Heart right ventricle (tissue), 16 donors: ENCODE measurements at regions not wholly inside any gene's neighbourhood (a gene's known extent, or its start where the extent isn't known, plus 50 kb on each side); places are given as distances from the start of the nearest gene placed in this dataset.

ENCODE experiments used
- ATAC-seq, 8 donors: fragments of 200-7000 bp; cut with Tn5 transposase; one replicate each; pipeline ENCODE4 v1.9.1; 2020; ENCODE audit warnings: mild to moderate bottlenecking in 8 of 8, moderate library complexity in 8 of 8, moderate number of reproducible peaks in 1 of 8
- DNase-seq, 2 donors: peaks; one replicate each; pipeline ENCODE4 v3.0.0-alpha.2; 2020
- H3K27ac ChIP-seq, 10 donors: fragments of 200-600 bp; sonication (generic) in 2 of 10; one replicate each; pipeline versions ENCODE4 v1.5.0 to v1.8.0; 2020 to 2022; ENCODE audit warnings: mild to moderate bottlenecking in 3 of 10
- H3K27me3 ChIP-seq, 7 donors: fragments of 200-600 bp; one replicate each; pipeline ENCODE4 v1.8.0; 2021 to 2022; ENCODE audit warnings: mild to moderate bottlenecking in 2 of 7
- H3K36me3 ChIP-seq, 9 donors: fragments of 200-600 bp; sonication (generic) in 1 of 9; one replicate each; pipeline versions ENCODE4 v1.5.0 to v1.8.0; 2020 to 2022; ENCODE audit warnings: mild to moderate bottlenecking in 2 of 9
- H3K4me1 ChIP-seq, 9 donors: fragments of 200-600 bp; sonication (generic) in 1 of 9; one replicate each; pipeline versions ENCODE4 v1.5.0 to v1.8.0; 2020 to 2022; ENCODE audit warnings: mild to moderate bottlenecking in 4 of 9
- H3K4me3 ChIP-seq, 10 donors: fragments of 200-600 bp; sonication (generic) in 2 of 10; one replicate each; pipeline versions ENCODE4 v1.5.0 to v1.8.0; 2020 to 2022; ENCODE audit warnings: mild to moderate bottlenecking in 7 of 10, moderate library complexity in 2 of 10
- H3K9me3 ChIP-seq, 11 donors: fragments of 200-600 bp in 10 of 11; sonication (generic) in 2 of 11; one replicate each; pipeline versions ENCODE4 v1.5.0 to v1.8.0; 2013 to 2022; ENCODE audit warnings: mild to moderate bottlenecking in 2 of 11, control low read depth in 1 of 11, moderate library complexity in 1 of 11
- CTCF ChIP-seq, 9 donors: fragments of 200-600 bp; sonication (generic) in 2 of 9; IDR thresholded peaks; one replicate each; pipeline versions ENCODE4 v1.5.0 to v1.8.0; 2021 to 2022; ENCODE audit warnings: antibody characterized with exemption in 9 of 9, mild to moderate bottlenecking in 5 of 9, moderate library complexity in 1 of 9
- WGBS, 2 donors: extraction: QIAGEN DNeasy Blood & Tissue Kit; methylation state at CpG; one replicate each; pipeline ENCODE4 v1.1.7; 2013; ENCODE audit warnings: inconsistent platforms in 1 of 2; 5-methylcytosine and 5-hydroxymethylcytosine counted together
- intact Hi-C, 10 donors: fragments of 100-400 bp; cut with DNase I; formaldehyde crosslinking; loops; one replicate each; pipeline versions ENCODE4 v1.11.1 to v1.14.2; 2022
- donor health status: Arrhythmogenic right ventricular cardiomyopathy.
- donor health status: ischemic (EF 13 %, LVEDD 7.1; RV severe dilation, severe dysfunction).
- donor health status: healthy with polysubstance abuse.
- donor health status: DM: no; HTN: yes; CAD: no.
- donor health status: DM: no; HTN: no; CAD: no.
- donor health status: ischemic (EF 25% LVEDD 6.9; RV normal size, moderate dysfunction).
- donor health status: ischemic (EF 25% LVEDD 5.7; RV mildly dilated, moderate dysfunction).
- donor health status: healthy.
- donor health status: DM: yes; HTN: yes; CAD: no.
- donor health status: Ischemic cardiomyopathy.
- donor health status: ischemic (EF 35%, LVEDD 5.7; RV mildly dilated, moderate dysfunction).
- donor health status: nonischemic (EF 11% LVEDD 7.7; RV severe dilation, severe dysfunction).
- donor health status: DM: yes; HTN: yes; CAD: no.
- donor health status: PGD.
- donor health status: ischemic (EF 29% LVEDD 5.4; RV normal size, mild dysfunction).
- donor health status: nonischemic (EF 23%, LVEDD 6.1; RV moderate dilation, normal function).

- TF ChIP-seq CTCF (IDR thresholded peaks at IDR 0.05) = no peak
- H3K27me3 ChIP-seq = no peaks in the 10 kb centered on the region
- peaks cover 0 to 5% (median 0%) of the 10 kb centered on the region in 9 donors for H3K4me1 ChIP-seq
- no peaks in the 10 kb centered on the region for H3K9me3 ChIP-seq
- no peaks in the 10 kb centered on the region for H3K36me3 ChIP-seq
- H3K27ac ChIP-seq = no peak overlapping the region
- H3K4me3 ChIP-seq = no peak overlapping the region
- DNase-seq = no peak
- WGBS, 2 donors = 92 to 94% methylated on average over 3 of the region's 3 CpGs
- intact Hi-C loops = no loop called here
- no peak for ATAC-seq
Observed at GRCh38 chr3:18079062-18079461, 336.6 kb upstream of the TBC1D5 start.

- no peak for TF ChIP-seq CTCF (IDR thresholded peaks at IDR 0.05)
- 46 to 62% methylated on average over 7 of the region's 7 CpGs for WGBS, 2 donors
- ATAC-seq (no peak), DNase-seq (no peak)
- H3K27me3 ChIP-seq = no peaks in the 10 kb centered on the region
- peaks cover 0 to 5% (median 0%) of the 10 kb centered on the region in 9 donors for H3K4me1 ChIP-seq
- intact Hi-C loops = no loop called here
- no peak overlapping the region for H3K4me3 ChIP-seq
- no peaks in the 10 kb centered on the region for H3K9me3 ChIP-seq
- H3K27ac ChIP-seq = no peak overlapping the region
- H3K36me3 ChIP-seq = no peaks in the 10 kb centered on the region
Observed at GRCh38 chr3:18077128-18077840, 334.9 kb upstream of the TBC1D5 start.

GRCh38 chr3:18076301-18076700 is 333.9 kb upstream of the TBC1D5 start:
- no peaks in the 10 kb centered on the region for H3K36me3 ChIP-seq
- ATAC-seq (no peak), DNase-seq (no peak)
- no peak for TF ChIP-seq CTCF (IDR thresholded peaks at IDR 0.05)
- no peak overlapping the region for H3K4me3 ChIP-seq
- H3K4me1 ChIP-seq = peaks cover 0 to 5% (median 0%) of the 10 kb centered on the region in 9 donors
- WGBS, 2 donors = 71 to 92% methylated on average over 1 of the region's 1 CpG
- intact Hi-C loops = no loop called here
- H3K27ac ChIP-seq = no peak overlapping the region
- H3K9me3 ChIP-seq = no peaks in the 10 kb centered on the region
- no peaks in the 10 kb centered on the region for H3K27me3 ChIP-seq

GRCh38 chr3:18075799-18076198 is 333.4 kb upstream of the TBC1D5 start:
- no peaks in the 10 kb centered on the region for H3K27me3 ChIP-seq
- TF ChIP-seq CTCF (IDR thresholded peaks at IDR 0.05) = no peak
- peaks cover 0 to 5% (median 0%) of the 10 kb centered on the region in 9 donors for H3K4me1 ChIP-seq
- intact Hi-C loops = no loop called here
- WGBS, 2 donors = 93 to 100% methylated on average over 1 of the region's 1 CpG
- DNase-seq = no peak
- H3K36me3 ChIP-seq = no peaks in the 10 kb centered on the region
- H3K9me3 ChIP-seq = no peaks in the 10 kb centered on the region
- ATAC-seq = no peak
- no peak overlapping the region for H3K27ac ChIP-seq
- H3K4me3 ChIP-seq = no peak overlapping the region
